Astrocyte (in vitro differentiated cells and primary cell): ENCODE measurements at regions not wholly inside any gene's neighbourhood (a gene's known extent, or its start where the extent isn't known, plus 50 kb on each side); places are given as distances from the start of the nearest gene placed in this dataset.

Source experiments
- EZH2 ChIP-seq: IDR thresholded peaks from 2 replicates; pipeline ENCODE4 v1.6.1; 2012; ENCODE audit warnings: mild to moderate bottlenecking, low read length, inconsistent platforms; ENCODE audit not compliant: insufficient read depth
- TF ChIP-seq, protein P1 (sequence below): IDR thresholded peaks from 2 replicates; pipeline ENCODE4 v1.5.1; 2011; ENCODE audit warnings: low read depth, mild to moderate bottlenecking, inconsistent platforms, low read length, moderate library complexity; ENCODE audit not compliant: insufficient read depth

DNA sequence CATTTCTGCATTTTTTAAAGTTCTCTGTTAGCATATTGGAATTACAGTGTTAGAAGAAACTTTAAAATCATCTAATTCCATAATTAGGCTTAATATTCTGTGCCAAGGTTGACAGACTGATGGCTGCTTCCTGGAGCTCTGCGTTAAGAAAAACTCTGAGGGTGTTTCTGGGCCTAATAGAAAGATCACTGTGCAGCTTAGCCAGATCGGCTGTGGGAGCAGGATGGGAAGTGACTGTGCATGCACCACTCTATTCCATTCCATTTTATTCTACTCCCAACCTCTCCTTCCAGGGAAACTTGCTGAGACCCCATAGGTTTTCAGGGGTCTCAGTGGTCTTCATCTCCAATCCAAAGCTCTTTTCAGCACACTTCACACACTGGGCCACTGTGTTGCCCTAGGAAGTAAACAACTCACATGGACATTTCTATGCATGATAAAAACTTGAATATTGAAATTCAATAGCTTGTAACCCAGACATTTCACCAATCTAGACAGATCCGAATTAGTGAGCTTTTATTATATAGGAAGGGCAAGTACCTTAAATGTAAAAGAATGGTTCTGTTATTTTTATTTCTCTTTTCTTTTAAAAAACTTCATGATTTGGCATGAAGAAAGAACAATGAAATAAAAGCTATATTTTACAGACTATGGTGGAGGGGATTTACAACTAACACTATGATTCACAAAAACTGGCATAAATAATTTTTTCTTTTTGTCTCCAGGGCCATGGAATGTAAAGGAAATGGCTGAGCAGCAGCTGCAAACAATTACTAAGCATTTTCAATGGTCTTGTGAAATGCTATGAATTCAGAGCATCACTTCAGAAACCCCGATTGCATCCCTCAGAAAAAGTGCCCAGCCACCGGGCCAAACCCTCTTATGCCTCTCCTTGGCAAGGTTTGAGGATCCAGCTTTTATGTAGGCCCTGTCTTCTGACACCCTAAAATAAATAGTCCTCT, 51.4 kb upstream of the DAB2 start:
- TF ChIP-seq, protein P1, sequence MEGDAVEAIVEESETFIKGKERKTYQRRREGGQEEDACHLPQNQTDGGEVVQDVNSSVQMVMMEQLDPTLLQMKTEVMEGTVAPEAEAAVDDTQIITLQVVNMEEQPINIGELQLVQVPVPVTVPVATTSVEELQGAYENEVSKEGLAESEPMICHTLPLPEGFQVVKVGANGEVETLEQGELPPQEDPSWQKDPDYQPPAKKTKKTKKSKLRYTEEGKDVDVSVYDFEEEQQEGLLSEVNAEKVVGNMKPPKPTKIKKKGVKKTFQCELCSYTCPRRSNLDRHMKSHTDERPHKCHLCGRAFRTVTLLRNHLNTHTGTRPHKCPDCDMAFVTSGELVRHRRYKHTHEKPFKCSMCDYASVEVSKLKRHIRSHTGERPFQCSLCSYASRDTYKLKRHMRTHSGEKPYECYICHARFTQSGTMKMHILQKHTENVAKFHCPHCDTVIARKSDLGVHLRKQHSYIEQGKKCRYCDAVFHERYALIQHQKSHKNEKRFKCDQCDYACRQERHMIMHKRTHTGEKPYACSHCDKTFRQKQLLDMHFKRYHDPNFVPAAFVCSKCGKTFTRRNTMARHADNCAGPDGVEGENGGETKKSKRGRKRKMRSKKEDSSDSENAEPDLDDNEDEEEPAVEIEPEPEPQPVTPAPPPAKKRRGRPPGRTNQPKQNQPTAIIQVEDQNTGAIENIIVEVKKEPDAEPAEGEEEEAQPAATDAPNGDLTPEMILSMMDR, result no peak
- TF ChIP-seq EZH2, result no peak
